GM12878 (cell line): ENCODE measurements at regions not wholly inside any gene's neighbourhood (a gene's known extent, or its start where the extent isn't known, plus 50 kb on each side); places are given as distances from the start of the nearest gene placed in this dataset.

Experiments
- ATAC-seq: fragments of 200-7000 bp; cut with Tn5 transposase; 3 replicates; pipeline ENCODE4 v1.9.1; 2020; ENCODE audit warnings: mild to moderate bottlenecking, moderate library complexity
- BruUV-seq: library from RNA; stranded (reverse); fragments of 400-500 nt; replicated peaks from 2 replicates; lab custom pipeline; 2021; lab: Mats Ljungman, UMichigan
- CTCF ChIA-PET: fragments of 300-600 bp; sonication (Branson Sonifier 250); formaldehyde crosslinking; extraction: SDS; loops from one replicate; lab custom pipeline; 2021; ENCODE audit warnings: inconsistent platforms; lab: Yijun Ruan, JAX
- POLR2A ChIA-PET: fragments of 350-600 bp; formaldehyde crosslinking; extraction: SDS; loops from one replicate; lab custom pipeline; 2021; ENCODE audit warnings: inconsistent platforms; lab: Charles Lee
- RAD21 ChIA-PET: fragments of 300-600 bp; sonication (Branson Sonifier 250); formaldehyde crosslinking; loops from one replicate; lab custom pipeline; 2023; ENCODE audit warnings: antibody characterized with exemption; ENCODE audit not compliant: unreplicated experiment; lab: Charles Lee
- SMC1A ChIA-PET: fragments of 300-600 bp; sonication (Branson Sonifier 250); formaldehyde crosslinking; loops from one replicate; lab custom pipeline; 2023; ENCODE audit not compliant: unreplicated experiment, uncharacterized antibody; lab: Charles Lee
- DNase-seq: peaks from one replicate; pipeline ENCODE4 v3.0.0-alpha.2; 2011; ENCODE audit warnings: low read depth, low spot score
- FAIRE-seq: peaks from 3 replicates; lab custom pipeline; 2011; peaks lifted over from hg19 to GRCh38; lab: Jason Lieb, UNC
- H2AFZ ChIP-seq: 2 replicates; pipeline ENCODE4 v1.6.0; 2011; ENCODE audit warnings: low read depth, low read length, control low read depth; ENCODE audit not compliant: control insufficient read depth
- H3K27ac ChIP-seq: 2 replicates; pipeline ENCODE4 v1.5.1; 2011; ENCODE audit warnings: control low read depth; ENCODE audit not compliant: control insufficient read depth, insufficient read depth
- H3K27me3 ChIP-seq, 2 experiments: replicated peaks in 1 of 2; 2 replicates each; pipeline versions ENCODE4 v1.6.0 to v1.6.1; 2011; ENCODE audit warnings: low read length in 1 of 2; ENCODE audit not compliant: control insufficient read depth in 2 of 2, insufficient read depth in 2 of 2
- H3K36me3 ChIP-seq, 2 experiments: 2 replicates each; pipeline ENCODE4 v1.5.1; 2011; ENCODE audit warnings: low read length in 1 of 2; ENCODE audit not compliant: control insufficient read depth in 2 of 2, insufficient read depth in 2 of 2
- H3K4me1 ChIP-seq: 2 replicates; pipeline ENCODE4 v1.6.1; 2011; ENCODE audit warnings: mild to moderate bottlenecking, low read length, moderate library complexity, mixed read lengths; ENCODE audit not compliant: control insufficient read depth, insufficient read depth
- H3K4me2 ChIP-seq: 2 replicates; pipeline ENCODE4 v1.6.0; 2011; ENCODE audit warnings: control low read depth; ENCODE audit not compliant: control insufficient read depth, insufficient read depth
- H3K4me3 ChIP-seq: fragments of 200-600 bp; sonication (generic); 2 replicates; pipeline ENCODE4 v1.5.1; 2016
- H3K79me2 ChIP-seq: 2 replicates; pipeline ENCODE4 v1.6.0; 2011; ENCODE audit warnings: low read length; ENCODE audit not compliant: control insufficient read depth, insufficient read depth
- H3K9ac ChIP-seq: 2 replicates; pipeline ENCODE4 v1.8.0; 2011; ENCODE audit warnings: low read length, control low read depth, mixed read lengths; ENCODE audit not compliant: control insufficient read depth, insufficient read depth
- H3K9me3 ChIP-seq: replicated peaks from 3 replicates; pipeline ENCODE4 v1.5.1; 2011; ENCODE audit warnings: mild to moderate bottlenecking, low read length; ENCODE audit not compliant: control insufficient read depth, insufficient read depth
- H4K20me1 ChIP-seq: 2 replicates; pipeline ENCODE4 v1.6.0; 2011; ENCODE audit not compliant: control insufficient read depth, insufficient read depth
- CHD2 ChIP-seq: IDR thresholded peaks from 2 replicates; pipeline ENCODE4 v1.6.1; 2011; ENCODE audit warnings: low read depth, low read length, improper control_type of control experiment, borderline replicate concordance
- E2F4 ChIP-seq: IDR thresholded peaks from 2 replicates; pipeline ENCODE4 v1.6.1; 2012; ENCODE audit warnings: low read depth, low read length, improper control_type of control experiment
- HDAC2 ChIP-seq: fragments of 200-600 bp; sonication (generic); IDR thresholded peaks from 2 replicates; pipeline ENCODE4 v1.6.1; 2017
- IRF3 ChIP-seq: fragments of 450-650 bp; IDR thresholded peaks from 2 replicates; pipeline ENCODE4 v1.6.1; 2014; ENCODE audit warnings: mild to moderate bottlenecking
- MLLT1 ChIP-seq: fragments of 450-650 bp; IDR thresholded peaks from 2 replicates; pipeline ENCODE4 v1.6.1; 2016; ENCODE audit warnings: mild to moderate bottlenecking
- NFIC ChIP-seq: IDR thresholded peaks from 2 replicates; pipeline ENCODE4 v1.6.1; 2012; ENCODE audit warnings: low read depth, mild to moderate bottlenecking, inconsistent platforms, low read length, moderate library complexity
- NRF1 ChIP-seq: conservative IDR thresholded peaks from 2 replicates; pipeline ENCODE4 v1.6.1; 2011; ENCODE audit warnings: mild to moderate bottlenecking, low read depth, low read length, improper control_type of control experiment
- POLR2A ChIP-seq: IDR thresholded peaks from 2 replicates; pipeline ENCODE4 v1.6.1; 2011; ENCODE audit warnings: low read depth, mild to moderate bottlenecking, low read length
- RAD21 ChIP-seq: IDR thresholded peaks from 2 replicates; pipeline ENCODE4 v1.6.1; 2011; ENCODE audit warnings: mild to moderate bottlenecking, low read depth, low read length, moderate library complexity; ENCODE audit not compliant: insufficient read depth
- RBBP5 ChIP-seq: fragments of 200-600 bp; sonication (generic); conservative IDR thresholded peaks from 2 replicates; pipeline ENCODE4 v1.6.1; 2016
- TARDBP ChIP-seq: IDR thresholded peaks from 2 replicates; pipeline ENCODE4 v1.6.1; 2016; ENCODE audit warnings: borderline replicate concordance
- YY1 ChIP-seq: IDR thresholded peaks from 2 replicates; pipeline ENCODE4 v1.6.1; 2011; ENCODE audit warnings: low read depth, mild to moderate bottlenecking, low read length
- ZNF274 ChIP-seq: IDR thresholded peaks from one replicate; pipeline ENCODE4 v1.8.0; 2011; ENCODE audit not compliant: insufficient read length, insufficient read depth
- ZNF622 ChIP-seq: fragments of 450-650 bp; IDR thresholded peaks from 2 replicates; pipeline ENCODE4 v1.6.1; 2017; ENCODE audit warnings: mild to moderate bottlenecking, inconsistent platforms
- WGBS: methylation state at CpG from one replicate; pipeline ENCODE4 v1.1.6; 2016; ENCODE audit warnings: low lambda C conversion rate; ENCODE audit not compliant: insufficient replicate concordance, insufficient coverage; ENCODE audit errors: missing lambda C conversion rate; 5-methylcytosine and 5-hydroxymethylcytosine counted together
- in situ Hi-C: fragments of 300-500 bp; cut with MboI; formaldehyde crosslinking; loops from 9 replicates; pipeline ENCODE4 v1.14.3; 2018; ENCODE audit warnings: mixed read lengths
- intact Hi-C: fragments of 100-400 bp; cut with micrococcal nuclease; formaldehyde crosslinking; loops from one replicate; pipeline ENCODE4 v1.14.2; 2022; ENCODE audit not compliant: unreplicated experiment
- TF ChIP-seq, protein P1 (sequence below): IDR thresholded peaks from 2 replicates; pipeline ENCODE4 v1.6.1; 2012; ENCODE audit warnings: low read depth, low read length, improper control_type of control experiment
- TF ChIP-seq, protein P2 (sequence below): IDR thresholded peaks from 2 replicates; pipeline ENCODE4 v1.6.1; 2011; ENCODE audit warnings: low read depth, low read length, improper control_type of control experiment, borderline replicate concordance

DNA sequence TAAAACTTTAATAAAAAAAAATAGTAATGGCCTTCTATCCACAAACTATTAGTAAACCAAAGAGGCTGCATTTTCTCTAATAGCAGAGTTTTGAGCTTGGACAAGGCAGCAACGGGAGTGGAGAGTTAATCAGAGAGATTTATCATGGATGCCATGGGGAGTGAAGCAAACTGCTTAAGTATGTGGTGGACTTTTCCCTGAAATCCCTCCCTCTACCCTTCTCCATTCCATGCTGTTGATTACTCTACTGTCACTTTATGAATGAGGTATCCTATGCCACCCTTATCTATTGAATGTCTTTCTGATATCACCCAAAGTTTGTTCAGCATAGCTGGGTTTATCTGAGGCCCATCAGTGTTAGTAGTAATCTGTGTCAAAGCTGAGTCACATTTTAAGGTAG is 335.6 kb upstream of the TRAM1L1 start:
- intact Hi-C loops = no loop called here
- ChIA-PET CTCF (no interaction called here), POLR2A (no interaction called here), RAD21 (no interaction called here), SMC1A (no interaction called here)
- in situ Hi-C loops = no loop called here
- Histone ChIP-seq H3K79me2 (no peaks in the 10 kb centered on the region), H4K20me1 (no peaks in the 10 kb centered on the region), H3K27me3 (no peaks in the 10 kb centered on the region; a peak in 1 of 4 replicates), H3K9ac (no peak overlapping the region), H3K27ac (no peak overlapping the region), H3K36me3 (no peaks in the 10 kb centered on the region), H3K9me3 (no peaks in the 10 kb centered on the region), H2AFZ (no peak overlapping the region), H3K4me1 (no peaks in the 10 kb centered on the region), H3K4me2 (no peak overlapping the region), H3K4me3 (no peak overlapping the region)
- 0% methylated on average over 1 of the region's 1 CpG for WGBS
- no peak for ATAC-seq
- no peak for FAIRE-seq
- no TSS peak for BruUV-seq
- no peak for TF ChIP-seq ZNF274
- no peak for TF ChIP-seq IRF3
- TF ChIP-seq HDAC2 = no peak
- no peak for TF ChIP-seq RAD21
- no peak for TF ChIP-seq TARDBP
- TF ChIP-seq, protein P1, sequence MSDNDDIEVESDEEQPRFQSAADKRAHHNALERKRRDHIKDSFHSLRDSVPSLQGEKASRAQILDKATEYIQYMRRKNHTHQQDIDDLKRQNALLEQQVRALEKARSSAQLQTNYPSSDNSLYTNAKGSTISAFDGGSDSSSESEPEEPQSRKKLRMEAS = no peak
- DNase-seq = no peak

DNA sequence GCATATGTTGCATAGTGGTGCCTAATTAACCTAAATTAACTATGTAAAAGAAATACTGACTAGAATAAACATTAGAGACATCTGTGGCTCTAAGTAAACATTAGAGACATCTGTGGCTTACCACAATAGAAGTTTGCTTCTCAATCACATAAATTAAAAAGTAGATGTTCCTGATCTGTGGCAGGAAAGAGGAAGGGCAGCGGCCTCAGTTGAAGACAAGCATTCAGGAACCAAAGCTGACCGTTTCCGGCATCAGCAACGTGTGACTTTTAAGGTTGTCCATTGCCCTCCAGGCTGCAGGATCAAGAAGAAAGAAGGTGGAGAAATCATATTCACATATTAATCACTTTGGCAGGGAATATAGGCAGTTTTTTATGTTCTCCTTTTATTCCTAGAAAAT is 336.3 kb upstream of the TRAM1L1 start:
- RAD21 ChIA-PET = no interaction called here
- intact Hi-C loops = no loop called here
- 22% methylated on average over 4 of the region's 4 CpGs for WGBS
- no peak overlapping the region for H2AFZ ChIP-seq
- no peaks in the 10 kb centered on the region for H3K36me3 ChIP-seq
- TF ChIP-seq NRF1 (no peak), CHD2 (no peak), YY1 (no peak), POLR2A (no peak), E2F4 (no peak), ZNF622 (no peak), MLLT1 (no peak), NFIC (no peak), RBBP5 (no peak)
- TF ChIP-seq, protein P2, sequence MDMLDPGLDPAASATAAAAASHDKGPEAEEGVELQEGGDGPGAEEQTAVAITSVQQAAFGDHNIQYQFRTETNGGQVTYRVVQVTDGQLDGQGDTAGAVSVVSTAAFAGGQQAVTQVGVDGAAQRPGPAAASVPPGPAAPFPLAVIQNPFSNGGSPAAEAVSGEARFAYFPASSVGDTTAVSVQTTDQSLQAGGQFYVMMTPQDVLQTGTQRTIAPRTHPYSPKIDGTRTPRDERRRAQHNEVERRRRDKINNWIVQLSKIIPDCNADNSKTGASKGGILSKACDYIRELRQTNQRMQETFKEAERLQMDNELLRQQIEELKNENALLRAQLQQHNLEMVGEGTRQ = no peak
- TF ChIP-seq, all 136 proteins: peak for 0
- no peaks in the 10 kb centered on the region; a peak in 1 of 4 replicates for H3K27me3 ChIP-seq
- no TSS peak for BruUV-seq
- H3K79me2 ChIP-seq = no peaks in the 10 kb centered on the region
- ChIA-PET CTCF (no interaction called here), SMC1A (no interaction called here), POLR2A (no interaction called here)
- ATAC-seq = no peak
- H4K20me1 ChIP-seq = no peaks in the 10 kb centered on the region
- FAIRE-seq = no peak
- no peak overlapping the region for H3K9ac ChIP-seq
- no peak overlapping the region for H3K27ac ChIP-seq
- H3K4me3 ChIP-seq = no peak overlapping the region
- no peak overlapping the region for H3K4me2 ChIP-seq
- in situ Hi-C loops = no loop called here
- no peak for DNase-seq
- no peaks in the 10 kb centered on the region for H3K9me3 ChIP-seq
- no peaks in the 10 kb centered on the region for H3K4me1 ChIP-seq
